Subcutaneous abdominal adipose tissue (tissue), 5 donors: ENCODE measurements at regions not wholly inside any gene's neighbourhood (a gene's known extent, or its start where the extent isn't known, plus 50 kb on each side); places are given as distances from the start of the nearest gene placed in this dataset.

Experiments used
- H3K27ac ChIP-seq: one replicate; pipeline ENCODE4 v1.7.0; 2013; ENCODE audit warnings: low read depth, mild to moderate bottlenecking, inconsistent platforms, low read length, moderate library complexity
- H3K27me3 ChIP-seq, 5 donors: one replicate each; pipeline ENCODE4 v1.7.0; 2013; ENCODE audit warnings: low read length in 5 of 5, inconsistent platforms in 1 of 5; ENCODE audit not compliant: control insufficient read depth in 5 of 5, insufficient read depth in 4 of 5
- H3K36me3 ChIP-seq, 5 donors: one replicate each; pipeline ENCODE4 v1.7.0; 2013; ENCODE audit warnings: low read length in 5 of 5; ENCODE audit not compliant: control insufficient read depth in 5 of 5, insufficient read depth in 5 of 5
- H3K4me1 ChIP-seq, 5 donors: one replicate each; pipeline ENCODE4 v1.7.0; 2013; ENCODE audit warnings: low read length in 5 of 5, mild to moderate bottlenecking in 3 of 5, moderate library complexity in 1 of 5; ENCODE audit not compliant: control insufficient read depth in 5 of 5, insufficient read depth in 5 of 5
- H3K4me3 ChIP-seq, 5 donors: one replicate each; pipeline ENCODE4 v1.7.0; 2013; ENCODE audit warnings: low read length in 5 of 5, low read depth in 1 of 5
- H3K9ac ChIP-seq, 5 donors: one replicate each; pipeline ENCODE4 v1.7.0; 2013; ENCODE audit warnings: low read length in 5 of 5, mild to moderate bottlenecking in 4 of 5, moderate library complexity in 3 of 5
- H3K9me3 ChIP-seq, 5 donors: one replicate each; pipeline ENCODE4 v1.7.0; 2013; ENCODE audit warnings: low read length in 5 of 5; ENCODE audit not compliant: control insufficient read depth in 5 of 5
- donor health status: healthy.
- donor health status: healthy.
- donor health status: healthy.
- donor health status: healthy.
- donor health status: healthy.

DNA sequence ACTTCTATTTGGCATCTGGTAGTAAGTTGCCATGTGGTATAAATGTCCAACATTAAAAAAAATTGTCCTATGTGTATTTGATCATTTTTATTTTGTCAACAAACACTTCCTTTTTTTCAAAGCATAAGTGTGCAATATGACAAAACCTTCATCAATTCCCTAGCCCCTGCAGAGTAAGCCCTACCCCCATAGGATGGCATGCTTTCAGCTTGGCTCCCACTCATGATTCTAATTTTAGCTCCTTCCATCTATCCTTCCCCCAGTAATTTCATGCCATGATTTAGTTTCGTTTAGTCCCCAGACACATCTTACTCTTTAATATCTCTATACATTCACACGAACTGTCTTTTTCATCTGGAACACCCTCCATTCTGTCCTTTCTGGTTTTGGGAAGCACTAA is 250.6 kb upstream of the RAG2 start:
- no peaks in the 10 kb centered on the region for H3K9me3 ChIP-seq
- H3K4me3 ChIP-seq: no peak overlapping the region
- no peak overlapping the region for H3K9ac ChIP-seq
- H3K27me3 ChIP-seq: peaks cover 0 to 2% (median 0%) of the 10 kb centered on the region in 5 donors
- H3K36me3 ChIP-seq: no peaks in the 10 kb centered on the region
- H3K4me1 ChIP-seq: no peaks in the 10 kb centered on the region
- no peak overlapping the region for H3K27ac ChIP-seq

DNA sequence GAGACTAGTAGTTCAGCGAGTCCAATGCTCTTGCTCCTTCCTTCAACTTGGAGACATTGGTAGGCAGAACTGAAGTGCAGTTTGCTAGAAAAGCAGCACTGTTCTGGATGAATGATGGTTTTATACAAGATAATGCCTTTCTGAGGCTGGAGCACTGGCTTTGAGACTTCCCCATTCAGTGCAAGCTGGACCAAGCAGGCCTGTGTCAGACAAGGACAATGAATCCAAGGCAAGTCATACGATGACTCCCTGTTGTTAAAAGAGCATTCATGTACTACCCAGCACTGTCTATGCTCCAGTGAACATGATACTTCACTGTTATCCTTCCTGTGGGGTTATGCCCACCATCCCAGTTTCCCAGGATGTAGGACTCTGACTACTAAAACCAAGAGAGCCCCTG is 242.3 kb upstream of the RAG2 start:
- peaks cover 0 to 7% (median 0%) of the 10 kb centered on the region in 5 donors for H3K9me3 ChIP-seq
- no peak overlapping the region for H3K9ac ChIP-seq
- no peak overlapping the region for H3K27ac ChIP-seq
- H3K4me1 ChIP-seq: no peaks in the 10 kb centered on the region
- no peaks in the 10 kb centered on the region for H3K27me3 ChIP-seq
- no peak overlapping the region for H3K4me3 ChIP-seq
- no peaks in the 10 kb centered on the region for H3K36me3 ChIP-seq

DNA sequence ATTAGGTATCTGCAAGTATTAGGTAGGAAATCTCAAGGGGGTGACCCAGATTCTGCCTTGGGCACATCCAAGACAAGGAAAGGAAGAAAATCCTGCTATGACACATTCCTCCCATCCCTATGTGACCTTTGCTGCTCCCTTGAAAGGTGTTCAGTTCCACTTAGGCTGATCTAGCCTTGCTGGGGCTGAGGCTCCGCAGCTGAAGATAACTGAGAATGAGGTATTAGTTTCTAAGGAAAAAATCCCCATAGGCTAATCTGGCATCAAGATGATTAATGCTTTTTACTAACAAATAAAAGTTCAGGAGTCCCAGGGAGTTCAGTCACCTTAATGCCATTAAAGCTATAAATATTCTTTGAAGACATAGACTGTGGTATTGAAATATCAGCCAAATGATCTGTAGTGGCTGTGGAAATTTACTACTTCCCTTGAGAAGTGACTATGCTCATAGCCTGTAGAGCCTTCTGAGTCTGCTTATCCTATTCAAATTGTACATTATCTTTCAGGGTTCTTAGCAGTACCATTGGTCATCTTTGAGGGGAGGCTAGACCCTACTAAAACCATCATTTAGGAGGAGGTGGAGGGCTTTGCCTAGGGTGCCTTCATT is 239.9 kb upstream of the RAG2 start:
- Histone ChIP-seq H3K27me3 (no peaks in the 10 kb centered on the region), H3K4me1 (no peaks in the 10 kb centered on the region), H3K36me3 (no peaks in the 10 kb centered on the region), H3K9ac (no peak overlapping the region), H3K4me3 (no peak overlapping the region), H3K27ac (no peak overlapping the region), H3K9me3 (peaks cover 0 to 7% (median 0%) of the 10 kb centered on the region in 5 donors)

DNA sequence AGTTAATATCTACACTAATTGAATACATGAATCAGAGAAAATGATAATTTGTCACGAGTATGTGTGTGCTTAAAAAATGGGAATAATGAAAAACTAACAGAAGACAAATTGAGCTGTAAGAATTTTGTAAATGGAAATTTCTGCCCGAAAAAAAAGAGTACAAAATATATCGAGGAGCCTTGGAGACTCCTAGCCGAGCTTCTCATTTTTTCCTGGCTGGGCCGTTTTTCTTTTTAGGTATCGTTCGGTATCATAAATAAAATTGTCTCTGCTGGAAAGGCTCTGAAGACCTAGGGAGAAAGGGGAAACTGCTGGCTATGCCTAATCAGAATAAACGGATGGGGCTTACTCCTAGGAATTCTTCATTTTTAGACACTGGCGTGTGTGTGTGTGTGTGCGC is 227.2 kb upstream of the RAG2 start:
- H3K27me3 ChIP-seq: no peaks in the 10 kb centered on the region
- no peaks in the 10 kb centered on the region for H3K36me3 ChIP-seq
- no peak overlapping the region for H3K9ac ChIP-seq
- no peaks in the 10 kb centered on the region for H3K4me1 ChIP-seq
- H3K27ac ChIP-seq: no peak overlapping the region
- no peak overlapping the region for H3K4me3 ChIP-seq
- H3K9me3 ChIP-seq: no peaks in the 10 kb centered on the region

DNA sequence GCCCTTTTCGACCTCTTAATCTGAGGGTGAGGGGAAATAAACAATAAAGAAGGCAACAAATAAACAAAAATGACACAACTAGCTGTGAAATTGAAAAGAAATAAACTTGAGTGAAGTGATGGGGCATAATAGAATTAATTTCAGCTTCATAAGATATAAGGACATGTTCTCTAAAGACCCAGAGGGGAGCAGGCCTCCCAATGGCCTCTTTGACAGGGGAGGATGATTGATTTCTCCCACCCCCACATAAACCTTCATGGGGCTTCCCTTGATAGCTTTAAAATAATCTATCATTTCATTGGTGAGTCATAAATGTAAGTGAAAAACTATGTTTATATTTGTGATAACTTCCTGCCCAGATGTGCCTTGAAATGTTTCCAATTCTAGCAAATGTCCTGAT is 226.3 kb upstream of the RAG2 start:
- H3K27ac ChIP-seq: no peak overlapping the region
- no peak overlapping the region for H3K9ac ChIP-seq
- no peak overlapping the region for H3K4me3 ChIP-seq
- H3K9me3 ChIP-seq: no peaks in the 10 kb centered on the region
- no peaks in the 10 kb centered on the region for H3K4me1 ChIP-seq
- no peaks in the 10 kb centered on the region for H3K27me3 ChIP-seq
- no peaks in the 10 kb centered on the region for H3K36me3 ChIP-seq

DNA sequence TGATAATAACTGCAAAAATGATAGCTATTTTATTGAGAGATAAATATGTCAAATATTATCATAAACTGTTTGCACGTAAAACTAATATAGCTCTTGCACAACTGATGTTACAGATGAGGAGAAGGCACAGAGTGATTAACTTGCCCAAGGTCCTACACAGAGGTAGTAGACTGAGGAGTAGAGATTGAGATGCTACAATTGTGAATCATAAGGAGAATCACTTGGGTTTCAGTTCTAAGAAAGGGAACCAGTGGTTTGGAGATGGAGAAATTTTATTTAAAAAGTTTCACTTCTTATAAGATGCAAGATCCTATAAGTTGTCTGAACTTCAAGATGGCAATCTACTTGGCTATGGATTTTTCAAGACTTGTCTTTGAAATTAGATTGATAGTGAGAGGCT is 224.8 kb upstream of the RAG2 start:
- H3K27me3 ChIP-seq: no peaks in the 10 kb centered on the region
- H3K9ac ChIP-seq: no peak overlapping the region
- no peak overlapping the region for H3K4me3 ChIP-seq
- H3K9me3 ChIP-seq: no peaks in the 10 kb centered on the region
- H3K27ac ChIP-seq: no peak overlapping the region
- H3K4me1 ChIP-seq: no peaks in the 10 kb centered on the region
- H3K36me3 ChIP-seq: no peaks in the 10 kb centered on the region

DNA sequence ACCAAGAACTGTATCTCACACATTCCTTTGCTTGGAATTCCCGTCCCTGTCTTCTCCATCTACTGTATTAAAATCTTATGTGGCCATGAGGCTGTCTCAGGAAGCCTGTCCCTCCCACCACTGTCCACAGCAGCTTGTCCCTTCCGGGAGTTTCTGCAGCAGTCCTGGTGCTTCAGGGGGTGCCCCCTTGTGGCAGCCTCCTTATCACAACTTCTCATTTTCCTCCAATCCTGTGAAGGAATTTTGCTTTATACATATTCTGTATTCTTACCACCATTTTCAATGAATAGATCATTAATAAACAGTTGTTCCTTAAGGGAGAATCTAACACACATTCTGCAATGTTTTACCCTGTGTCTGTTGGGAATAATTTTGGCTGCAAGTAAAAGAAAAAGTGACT is 220.4 kb upstream of the RAG2 start:
- Histone ChIP-seq H3K9ac (no peak overlapping the region), H3K9me3 (no peaks in the 10 kb centered on the region), H3K27me3 (no peaks in the 10 kb centered on the region), H3K36me3 (no peaks in the 10 kb centered on the region), H3K27ac (no peak overlapping the region), H3K4me3 (no peak overlapping the region), H3K4me1 (no peaks in the 10 kb centered on the region)

DNA sequence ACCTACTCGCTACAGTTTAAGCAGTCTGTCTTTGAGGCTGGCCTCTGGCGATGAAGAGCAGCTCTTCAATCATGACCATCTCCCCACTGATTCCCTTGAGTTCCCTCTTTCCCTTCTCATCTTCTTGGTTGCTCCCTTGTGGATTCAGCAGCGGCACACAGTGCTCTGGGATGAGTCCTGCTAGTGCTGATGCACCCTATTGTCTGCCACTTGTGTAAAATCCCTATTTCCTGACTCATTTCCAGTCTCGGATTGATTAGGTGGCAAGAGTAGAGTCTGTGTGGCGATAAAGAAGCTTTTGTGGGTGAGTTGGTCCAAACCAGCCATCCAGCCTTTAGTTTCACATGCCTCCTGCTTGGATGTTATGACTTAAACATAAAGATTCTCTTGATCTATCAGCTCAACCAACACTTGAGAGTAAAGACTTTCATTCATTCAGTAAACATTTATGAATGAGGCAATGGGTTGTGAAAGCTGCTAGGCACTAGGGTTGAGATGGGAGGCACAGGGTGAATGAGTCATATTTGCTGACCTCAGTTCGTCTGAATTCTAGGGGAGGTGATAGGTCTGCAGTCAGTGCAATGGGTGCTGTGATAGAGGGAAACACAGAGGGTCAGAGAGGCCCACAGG is 219.4 kb upstream of the RAG2 start:
- H3K9ac ChIP-seq: no peak overlapping the region
- H3K9me3 ChIP-seq: no peaks in the 10 kb centered on the region
- no peaks in the 10 kb centered on the region for H3K4me1 ChIP-seq
- no peak overlapping the region for H3K27ac ChIP-seq
- H3K27me3 ChIP-seq: no peaks in the 10 kb centered on the region
- no peak overlapping the region for H3K4me3 ChIP-seq
- no peaks in the 10 kb centered on the region for H3K36me3 ChIP-seq

DNA sequence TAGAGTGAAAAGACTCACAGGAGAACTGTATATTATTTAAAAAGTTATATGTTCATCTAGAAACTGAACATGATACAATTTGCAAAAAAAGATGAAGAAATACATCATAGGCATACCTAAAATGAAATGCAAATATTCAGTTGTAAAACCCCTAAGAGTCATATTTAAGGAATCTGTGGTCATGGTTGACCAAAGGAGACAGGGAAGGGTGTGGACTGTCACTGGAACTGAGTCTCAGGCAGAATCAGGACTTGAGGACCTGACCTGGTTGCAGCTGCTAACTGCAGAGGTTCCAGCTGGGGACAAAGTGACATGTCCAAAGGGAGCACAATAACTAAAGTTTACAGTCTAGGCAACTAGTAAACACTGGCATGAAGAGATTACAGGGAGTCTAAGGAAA is 211.3 kb upstream of the RAG2 start:
- Histone ChIP-seq H3K4me1 (no peaks in the 10 kb centered on the region), H3K27me3 (no peaks in the 10 kb centered on the region), H3K27ac (no peak overlapping the region), H3K36me3 (no peaks in the 10 kb centered on the region), H3K9ac (no peak overlapping the region), H3K9me3 (no peaks in the 10 kb centered on the region), H3K4me3 (no peak overlapping the region)

DNA sequence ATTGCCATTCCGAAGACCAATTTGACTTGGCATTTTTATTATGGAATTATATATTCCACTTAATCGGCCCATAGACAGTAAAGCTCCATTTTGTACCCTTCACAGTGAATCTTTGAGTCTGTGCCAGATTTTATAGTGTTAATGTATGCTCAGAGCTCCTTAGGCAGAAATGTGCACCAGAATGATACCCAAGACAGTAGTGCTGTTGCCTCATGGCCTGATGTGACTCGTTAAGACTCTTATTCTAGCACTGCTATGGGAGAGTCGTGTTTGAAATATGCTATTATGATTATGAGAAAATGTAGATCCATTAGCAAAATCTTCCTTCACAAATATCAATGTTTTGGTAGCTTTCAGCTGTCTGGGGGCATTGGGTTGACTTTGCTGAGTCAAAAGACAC is 209.8 kb upstream of the RAG2 start:
- no peaks in the 10 kb centered on the region for H3K36me3 ChIP-seq
- no peak overlapping the region for H3K4me3 ChIP-seq
- H3K27ac ChIP-seq: no peak overlapping the region
- no peaks in the 10 kb centered on the region for H3K27me3 ChIP-seq
- no peaks in the 10 kb centered on the region for H3K9me3 ChIP-seq
- no peaks in the 10 kb centered on the region for H3K4me1 ChIP-seq
- no peak overlapping the region for H3K9ac ChIP-seq
